Liver (tissue), 8 donors: ENCODE measurements at regions not wholly inside any gene's neighbourhood (a gene's known extent, or its start where the extent isn't known, plus 50 kb on each side); places are given as distances from the start of the nearest gene placed in this dataset.

Experiments used
- DNase-seq: peaks from one replicate; pipeline ENCODE4 v3.0.0-alpha.2; 2017; ENCODE audit warnings: low spot score
- H3K27ac ChIP-seq, 2 donors: one replicate each; pipeline ENCODE4 v1.7.0; 2013; ENCODE audit warnings: inconsistent platforms in 2 of 2, low read length in 2 of 2, control low read depth in 1 of 2, low read depth in 1 of 2, mild to moderate bottlenecking in 1 of 2
- H3K27me3 ChIP-seq, 4 donors: one replicate each; pipeline versions ENCODE4 v1.6.1 to v1.7.0; 2013; ENCODE audit warnings: low read length in 3 of 4, inconsistent platforms in 1 of 4, mild to moderate bottlenecking in 1 of 4, moderate library complexity in 1 of 4; ENCODE audit not compliant: control insufficient read depth in 4 of 4, insufficient read depth in 4 of 4
- H3K36me3 ChIP-seq, 4 donors: one replicate each; pipeline versions ENCODE4 v1.6.1 to v1.7.0; 2013; ENCODE audit warnings: low read length in 3 of 4, mild to moderate bottlenecking in 3 of 4, low read depth in 1 of 4, moderate library complexity in 1 of 4; ENCODE audit not compliant: control insufficient read depth in 4 of 4, insufficient read depth in 3 of 4
- H3K4me1 ChIP-seq, 4 donors: one replicate each; pipeline versions ENCODE4 v1.6.1 to v1.7.0; 2013; ENCODE audit warnings: low read length in 3 of 4, mild to moderate bottlenecking in 3 of 4, moderate library complexity in 1 of 4; ENCODE audit not compliant: control insufficient read depth in 4 of 4, insufficient read depth in 4 of 4
- H3K4me3 ChIP-seq, 3 donors: one replicate each; pipeline versions ENCODE4 v1.6.1 to v1.7.0; 2013; ENCODE audit warnings: low read length in 3 of 3, control low read depth in 1 of 3, low read depth in 1 of 3, mild to moderate bottlenecking in 1 of 3
- H3K9ac ChIP-seq, 2 donors: one replicate each; pipeline ENCODE4 v1.7.0; 2013; ENCODE audit warnings: low read length in 2 of 2, mild to moderate bottlenecking in 2 of 2, moderate library complexity in 2 of 2, control low read depth in 1 of 2, low read depth in 1 of 2
- H3K9me3 ChIP-seq, 4 donors: one replicate each; pipeline versions ENCODE4 v1.6.1 to v1.7.0; 2013; ENCODE audit warnings: low read length in 3 of 4; ENCODE audit not compliant: control insufficient read depth in 4 of 4
- ATF3 ChIP-seq: IDR thresholded peaks from 2 replicates; pipeline ENCODE4 v1.6.1; 2016; ENCODE audit warnings: antibody characterized with exemption
- CTCF ChIP-seq: fragments of 150-350 bp; IDR thresholded peaks from 2 replicates; pipeline ENCODE4 v1.5.1; 2017; ENCODE audit warnings: improper control_type of control experiment, low read depth, low read length; ENCODE audit not compliant: missing input control
- EGR1 ChIP-seq, 2 donors: IDR thresholded peaks; 2 replicates each; pipeline ENCODE4 v1.6.1; 2016 to 2018; ENCODE audit warnings: antibody characterized with exemption in 2 of 2, low read depth in 2 of 2
- FOXA1 ChIP-seq: IDR thresholded peaks from 2 replicates; pipeline ENCODE4 v1.6.1; 2016; ENCODE audit warnings: antibody characterized with exemption
- FOXA2 ChIP-seq: IDR thresholded peaks from 2 replicates; pipeline ENCODE4 v1.6.1; 2016; ENCODE audit warnings: antibody characterized with exemption
- GABPA ChIP-seq, 2 donors: IDR thresholded peaks in 1 of 2; conservative IDR thresholded peaks in 1 of 2; 2 replicates each; pipeline ENCODE4 v1.6.1; 2016; ENCODE audit warnings: antibody characterized with exemption in 2 of 2, mild to moderate bottlenecking in 1 of 2, moderate library complexity in 1 of 2
- HNF4A ChIP-seq, 2 donors: conservative IDR thresholded peaks; 2 replicates each; pipeline ENCODE4 v1.6.1; 2016; ENCODE audit warnings: antibody characterized with exemption in 2 of 2, mild to moderate bottlenecking in 2 of 2
- HNF4G ChIP-seq: IDR thresholded peaks from 2 replicates; pipeline ENCODE4 v1.6.1; 2016; ENCODE audit warnings: antibody characterized with exemption
- JUND ChIP-seq, 2 donors: IDR thresholded peaks; 2 replicates each; pipeline ENCODE4 v1.6.1; 2016; ENCODE audit warnings: antibody characterized with exemption in 2 of 2
- MAX ChIP-seq: IDR thresholded peaks from 2 replicates; pipeline ENCODE4 v1.6.1; 2016; ENCODE audit warnings: antibody characterized with exemption
- NR2F2 ChIP-seq: IDR thresholded peaks from 2 replicates; pipeline ENCODE4 v1.6.1; 2016; ENCODE audit warnings: antibody characterized with exemption
- RAD21 ChIP-seq, 2 donors: IDR thresholded peaks; 2 replicates each; pipeline ENCODE4 v1.6.1; 2016; ENCODE audit warnings: antibody characterized with exemption in 2 of 2, mild to moderate bottlenecking in 2 of 2
- RXRA ChIP-seq, 2 donors: IDR thresholded peaks; 2 replicates each; pipeline ENCODE4 v1.6.1; 2017 to 2018; ENCODE audit warnings: antibody characterized with exemption in 2 of 2, mild to moderate bottlenecking in 1 of 2
- SP1 ChIP-seq: IDR thresholded peaks from 2 replicates; pipeline ENCODE4 v1.6.1; 2018; ENCODE audit warnings: antibody characterized with exemption, mild to moderate bottlenecking
- TAF1 ChIP-seq: conservative IDR thresholded peaks from 2 replicates; pipeline ENCODE4 v1.6.1; 2016; ENCODE audit warnings: antibody characterized with exemption, mild to moderate bottlenecking
- YY1 ChIP-seq: IDR thresholded peaks from 2 replicates; pipeline ENCODE4 v1.6.1; 2016; ENCODE audit warnings: antibody characterized with exemption, mild to moderate bottlenecking
- ZBTB33 ChIP-seq: IDR thresholded peaks from 2 replicates; pipeline ENCODE4 v1.6.1; 2016; ENCODE audit warnings: antibody characterized with exemption
- WGBS: extraction: QIAGEN DNeasy Blood & Tissue Kit; methylation state at CpG from one replicate; pipeline ENCODE4 v1.1.7; 2013; 5-methylcytosine and 5-hydroxymethylcytosine counted together
- donor health status: healthy.
- donor health status: healthy.
- donor health status: healthy.
- donor health status: healthy.
- donor health status: healthy.

- no peaks in the 10 kb centered on the region for H3K27me3 ChIP-seq
- H3K4me1 ChIP-seq, result no peaks in the 10 kb centered on the region
- H3K36me3 ChIP-seq, result no peaks in the 10 kb centered on the region
- WGBS, result 90% methylated on average over 6 of the region's 6 CpGs
- no peaks in the 10 kb centered on the region for H3K9me3 ChIP-seq
- no peak overlapping the region for H3K4me3 ChIP-seq
- H3K9ac ChIP-seq, result no peak overlapping the region
- H3K27ac ChIP-seq, result no peak overlapping the region
- no peak for DNase-seq
- TF ChIP-seq YY1 (no peak), RXRA (IDR thresholded peaks at IDR 0.05) (no peak), HNF4G (no peak), GABPA (IDR thresholded peaks at IDR 0.05 in 1 of 2, conservative IDR thresholded peaks at IDR 0.05 in 1 of 2) (no peak), MAX (no peak), JUND (IDR thresholded peaks at IDR 0.05) (no peak)
Measured at GRCh38 chr20:40309731-40310130, 379.3 kb downstream of the MAFB start.

- TF ChIP-seq FOXA2, result no peak
- no peak for TF ChIP-seq ATF3
- no peak for TF ChIP-seq HNF4G
- TF ChIP-seq YY1, result no peak
- TF ChIP-seq NR2F2, result no peak
- TF ChIP-seq SP1, result no peak
- no peak for TF ChIP-seq RXRA (IDR thresholded peaks at IDR 0.05)
- TF ChIP-seq FOXA1, result no peak
- TF ChIP-seq MAX, result no peak
- TF ChIP-seq EGR1 (IDR thresholded peaks at IDR 0.05; ENCODE audit: low read depth in 2 of 2), result no peak
- TF ChIP-seq JUND (IDR thresholded peaks at IDR 0.05), result no peak
- no peak for TF ChIP-seq GABPA (IDR thresholded peaks at IDR 0.05 in 1 of 2, conservative IDR thresholded peaks at IDR 0.05 in 1 of 2)
- no peak for TF ChIP-seq CTCF
- TF ChIP-seq ZBTB33, result no peak
- TF ChIP-seq TAF1, result no peak
- no peak for TF ChIP-seq HNF4A (conservative IDR thresholded peaks at IDR 0.05)
- TF ChIP-seq RAD21 (IDR thresholded peaks at IDR 0.05), result no peak
- H3K4me1 ChIP-seq, result no peaks in the 10 kb centered on the region
- no peaks in the 10 kb centered on the region for H3K27me3 ChIP-seq
- no peak overlapping the region for H3K27ac ChIP-seq
- no peaks in the 10 kb centered on the region for H3K36me3 ChIP-seq
- WGBS, result 91% methylated on average over 7 of the region's 7 CpGs
- H3K4me3 ChIP-seq, result no peak overlapping the region
- H3K9me3 ChIP-seq, result no peaks in the 10 kb centered on the region
- DNase-seq, result no peak
- no peak overlapping the region for H3K9ac ChIP-seq
Measured at GRCh38 chr20:40307997-40308396, 381.0 kb downstream of the MAFB start.
